Right cardiac atrium (tissue), 5 donors: ENCODE measurements at regions not wholly inside any gene's neighbourhood (a gene's known extent, or its start where the extent isn't known, plus 50 kb on each side); places are given as distances from the start of the nearest gene placed in this dataset.

ENCODE experiments used
- ATAC-seq, 2 donors: fragments of 200-7000 bp; cut with Tn5 transposase; one replicate each; pipeline versions ENCODE4 v1.8.0 to v1.9.1; 2020; ENCODE audit warnings: moderate library complexity in 2 of 2, mild to moderate bottlenecking in 1 of 2
- DNase-seq, 3 donors: peaks; one replicate each; pipeline ENCODE4 v3.0.0-alpha.2; 2020
- H3K27ac ChIP-seq: one replicate; pipeline ENCODE4 v1.5.1; 2013; ENCODE audit warnings: mild to moderate bottlenecking, low read length, control low read depth, moderate library complexity
- H3K27me3 ChIP-seq: one replicate; pipeline ENCODE4 v1.6.1; 2013; ENCODE audit not compliant: control insufficient read depth, insufficient read depth
- H3K4me1 ChIP-seq: one replicate; pipeline ENCODE4 v1.6.1; 2013; ENCODE audit warnings: low read length; ENCODE audit not compliant: control insufficient read depth, insufficient read depth
- H3K4me3 ChIP-seq: one replicate; pipeline ENCODE4 v1.5.1; 2013; ENCODE audit warnings: low read length, control low read depth
- H3K9me3 ChIP-seq: one replicate; pipeline ENCODE4 v1.6.1; 2013; ENCODE audit warnings: low read length; ENCODE audit not compliant: control insufficient read depth
- WGBS: extraction: QIAGEN DNeasy Blood & Tissue Kit; methylation state at CpG from one replicate; pipeline ENCODE4 v1.1.7; 2013; 5-methylcytosine and 5-hydroxymethylcytosine counted together
- intact Hi-C, 4 donors: fragments of 100-400 bp; cut with DNase I; formaldehyde crosslinking; loops; one replicate each; pipeline versions ENCODE4 v1.11.0 to v1.14.0; 2022 to 2023
- donor health status: healthy with polysubstance abuse.
- donor health status: DM: no; HTN: yes; CAD: no.
- donor health status: DM: no; HTN: no; CAD: no.
- donor health status: DM: no; HTN: yes; CAD: no; lungs with severe emphysema.
- donor health status: DM: yes; HTN: yes; CAD: no.

DNA sequence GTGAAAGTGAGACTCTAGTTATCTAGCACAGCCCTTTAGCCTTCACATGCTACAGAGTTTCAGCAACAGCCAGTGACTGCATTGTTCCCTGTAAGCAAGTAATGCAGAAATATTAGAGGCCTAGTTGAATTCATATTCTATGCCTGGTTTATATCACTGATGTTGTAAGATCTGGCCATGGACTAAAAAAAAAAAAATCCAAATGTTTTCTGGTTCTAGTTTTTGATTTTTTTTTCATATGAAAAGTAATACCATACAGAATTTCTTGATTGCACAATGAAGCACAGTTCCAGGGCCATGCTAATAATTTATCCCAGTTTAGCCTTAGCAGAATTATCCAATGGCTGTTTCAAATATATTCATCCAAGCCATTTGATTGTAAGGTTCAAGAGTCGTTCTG, 341.5 kb upstream of the DDHD1 start:
- 73% methylated on average over 1 of the region's 1 CpG for WGBS
- DNase-seq (no peak), ATAC-seq (no peak)
- Histone ChIP-seq H3K9me3 (no peaks in the 10 kb centered on the region), H3K4me3 (no peak overlapping the region), H3K27ac (no peak overlapping the region), H3K27me3 (no peaks in the 10 kb centered on the region), H3K4me1 (no peaks in the 10 kb centered on the region)
- intact Hi-C loops, result no loop called here

DNA sequence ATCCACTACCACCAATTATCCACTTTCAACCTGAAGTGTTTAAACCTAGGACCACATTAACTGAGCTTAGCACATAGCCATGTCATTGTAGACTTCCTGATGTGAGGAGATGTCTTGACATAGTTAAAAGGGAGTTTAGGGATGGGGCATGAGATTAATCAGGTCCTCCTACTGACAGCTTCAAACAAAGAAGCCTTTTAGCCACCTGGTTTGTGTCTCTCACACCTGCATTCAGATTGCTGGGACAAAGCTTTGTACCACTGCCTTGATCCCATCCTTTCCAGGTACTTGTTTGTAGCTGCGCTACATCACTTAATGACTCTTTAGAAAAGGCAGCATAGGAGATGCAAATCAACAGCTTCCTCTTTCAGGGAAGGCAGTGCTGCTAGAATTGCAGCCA, 340.7 kb upstream of the DDHD1 start:
- no peak for DNase-seq
- intact Hi-C loops, result no loop called here
- no peak overlapping the region for H3K27ac ChIP-seq
- H3K9me3 ChIP-seq, result no peaks in the 10 kb centered on the region
- no peaks in the 10 kb centered on the region for H3K27me3 ChIP-seq
- WGBS, result 95% methylated on average over 1 of the region's 1 CpG
- H3K4me3 ChIP-seq, result no peak overlapping the region
- H3K4me1 ChIP-seq, result no peaks in the 10 kb centered on the region
- no peak for ATAC-seq

DNA sequence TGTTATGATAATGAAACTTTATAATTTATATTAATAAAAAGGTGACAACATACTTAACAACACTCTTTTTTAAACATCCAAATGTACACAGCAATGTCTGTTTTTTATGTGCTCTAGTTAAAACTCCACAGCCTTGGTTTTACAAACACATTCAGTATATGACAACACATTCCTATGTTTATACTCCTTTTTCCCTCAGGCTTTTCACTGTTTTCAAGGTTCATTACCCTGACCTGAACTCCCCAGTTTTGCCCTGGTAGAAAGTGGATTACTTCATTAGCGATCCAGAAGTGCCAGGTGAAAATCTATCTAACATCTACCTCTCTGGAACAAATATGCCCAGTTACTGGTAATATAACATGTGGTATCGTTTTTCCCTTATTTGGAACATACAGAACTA, 340.2 kb upstream of the DDHD1 start:
- H3K27ac ChIP-seq, result no peak overlapping the region

DNA sequence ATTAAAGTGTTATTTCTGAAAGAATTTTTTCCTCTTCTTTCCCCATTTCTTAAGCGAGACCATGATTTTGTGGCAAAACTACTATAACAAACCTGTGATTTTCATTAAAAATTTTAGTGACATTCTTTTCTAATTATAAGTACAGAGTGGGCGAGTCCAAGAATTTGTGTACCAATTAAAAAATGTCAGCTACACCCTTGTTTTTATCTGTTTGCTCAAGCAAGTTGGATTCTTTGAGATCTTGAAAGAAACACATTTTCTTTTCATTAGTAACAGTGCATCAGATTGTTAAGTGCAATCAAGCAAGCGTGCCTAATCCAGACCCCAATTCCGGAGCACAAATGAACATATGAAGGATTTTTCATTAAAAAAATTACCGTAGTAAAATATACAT, 338.8 kb upstream of the DDHD1 start:
- H3K27ac ChIP-seq, result no peak overlapping the region
- H3K9me3 ChIP-seq, result no peaks in the 10 kb centered on the region
- DNase-seq, result no peak
- 89% methylated on average over 5 of the region's 5 CpGs for WGBS
- intact Hi-C loops, result no loop called here
- no peak overlapping the region for H3K4me3 ChIP-seq
- no peaks in the 10 kb centered on the region for H3K4me1 ChIP-seq
- H3K27me3 ChIP-seq, result no peaks in the 10 kb centered on the region
- ATAC-seq, result no peak

More for the DNA sequence above, 340.2 kb upstream of the DDHD1 start:
- Histone ChIP-seq H3K4me3 (no peak overlapping the region), H3K27me3 (no peaks in the 10 kb centered on the region), H3K9me3 (no peaks in the 10 kb centered on the region), H3K4me1 (no peaks in the 10 kb centered on the region)
- ATAC-seq, result no peak
- no peak for DNase-seq
- 76% methylated on average over 2 of the region's 2 CpGs for WGBS
- intact Hi-C loops, result no loop called here

DNA sequence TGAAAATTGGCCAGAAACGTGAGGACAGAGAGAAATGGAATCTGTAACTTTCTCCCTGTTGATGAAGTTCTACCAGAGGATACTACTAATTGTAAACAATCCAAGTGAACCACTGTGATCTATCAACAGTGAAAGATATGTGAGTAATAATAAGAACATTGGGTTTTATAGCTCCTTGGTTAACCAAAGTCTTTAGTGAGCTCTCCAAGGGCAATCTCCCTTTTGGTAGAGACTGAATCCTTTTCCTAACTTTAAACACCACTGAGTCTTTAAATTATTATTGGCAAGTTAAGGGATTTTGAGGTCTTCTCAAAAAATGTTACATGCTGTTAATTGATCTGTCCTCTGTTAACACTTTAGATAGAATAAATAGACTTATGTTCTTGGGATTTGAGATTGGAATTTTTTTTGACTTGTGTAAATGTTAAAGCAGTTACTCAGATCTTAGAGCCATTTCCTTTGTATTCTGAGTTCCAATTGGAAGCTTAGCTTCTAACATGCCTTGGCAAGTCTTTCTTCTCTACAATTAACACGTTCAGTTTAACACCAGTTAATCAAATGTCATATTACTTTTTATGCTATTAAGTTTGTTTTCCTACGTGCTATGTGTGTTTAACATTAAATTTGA, 338.2 kb upstream of the DDHD1 start:
- intact Hi-C loops, result no loop called here
- Histone ChIP-seq H3K4me1 (no peaks in the 10 kb centered on the region), H3K9me3 (no peaks in the 10 kb centered on the region), H3K4me3 (no peak overlapping the region), H3K27ac (no peak overlapping the region), H3K27me3 (no peaks in the 10 kb centered on the region)
- ATAC-seq, result no peak
- no peak for DNase-seq
- 60% methylated on average over 3 of the region's 3 CpGs for WGBS

DNA sequence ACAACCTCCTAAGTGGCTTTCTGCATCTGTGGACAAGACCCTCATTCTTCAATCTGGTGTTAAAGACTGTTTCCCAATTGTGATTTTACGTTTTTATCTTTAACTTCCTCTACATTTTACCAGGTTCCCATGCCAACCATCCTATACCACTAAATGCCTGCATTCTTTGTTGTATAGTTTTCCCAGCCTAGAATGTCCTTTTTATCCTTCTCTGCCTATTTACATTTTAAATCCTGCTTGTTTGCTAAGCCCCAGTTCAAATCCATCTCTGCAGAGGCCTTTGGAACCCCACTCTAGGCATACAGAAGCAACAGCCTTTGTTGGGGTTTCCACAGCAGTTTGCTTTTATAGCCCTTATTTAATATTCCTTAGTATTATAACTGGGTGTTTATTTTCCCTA, 325.1 kb upstream of the DDHD1 start:
- Histone ChIP-seq H3K4me3 (no peak overlapping the region), H3K9me3 (no peaks in the 10 kb centered on the region), H3K27ac (no peak overlapping the region), H3K27me3 (no peaks in the 10 kb centered on the region), H3K4me1 (no peaks in the 10 kb centered on the region)
- intact Hi-C loops, result no loop called here
- DNase-seq (no peak), ATAC-seq (no peak)
- 68% methylated on average over 1 of the region's 1 CpG for WGBS

DNA sequence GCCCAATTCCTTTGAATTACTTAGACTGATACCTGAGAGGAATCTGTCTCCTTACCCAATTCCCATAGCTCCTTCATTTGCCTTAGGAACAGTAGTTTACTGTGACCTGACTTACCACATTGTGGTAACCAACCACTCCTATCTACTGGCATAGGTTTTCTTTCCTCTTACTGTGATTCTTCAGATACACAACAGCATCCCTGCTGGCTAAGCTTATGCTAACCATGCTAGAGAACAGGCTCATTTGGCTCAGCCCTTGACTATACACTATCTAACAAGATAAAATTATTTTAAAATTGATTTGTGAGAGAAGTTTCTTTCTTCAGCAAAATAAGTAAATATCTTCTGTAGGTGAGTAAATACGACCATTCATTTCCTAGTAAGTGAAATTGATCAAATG, 320.4 kb upstream of the DDHD1 start:
- intact Hi-C loops, result no loop called here
- H3K27ac ChIP-seq, result no peak overlapping the region
- no peak for ATAC-seq
- no peaks in the 10 kb centered on the region for H3K4me1 ChIP-seq
- no peaks in the 10 kb centered on the region for H3K9me3 ChIP-seq
- H3K4me3 ChIP-seq, result no peak overlapping the region
- WGBS, result 86% methylated on average over 1 of the region's 1 CpG
- H3K27me3 ChIP-seq, result no peaks in the 10 kb centered on the region
- DNase-seq, result no peak

DNA sequence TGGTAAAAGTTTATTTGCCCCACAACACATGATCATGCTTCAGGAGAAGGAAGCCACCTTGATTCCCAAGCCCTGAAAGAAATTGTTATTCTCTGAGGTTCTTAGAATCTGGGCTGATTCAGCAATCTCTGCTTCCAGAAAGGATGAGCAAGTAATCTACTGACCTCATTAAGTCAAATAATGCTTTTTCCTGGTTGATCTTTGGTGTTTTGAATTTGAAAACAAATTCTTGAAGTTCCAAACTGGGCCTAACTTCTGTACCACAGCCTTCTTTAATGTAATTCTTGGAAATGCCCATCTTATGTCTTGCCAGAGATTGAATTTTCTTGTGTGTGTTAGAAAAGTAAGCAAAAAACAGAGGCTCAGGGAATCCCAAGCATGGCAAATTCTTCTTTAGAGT, 319.2 kb upstream of the DDHD1 start:
- Histone ChIP-seq H3K4me3 (no peak overlapping the region), H3K27ac (no peak overlapping the region), H3K27me3 (no peaks in the 10 kb centered on the region), H3K4me1 (no peaks in the 10 kb centered on the region), H3K9me3 (no peaks in the 10 kb centered on the region)
- DNase-seq (no peak), ATAC-seq (no peak)
- intact Hi-C loops, result no loop called here

DNA sequence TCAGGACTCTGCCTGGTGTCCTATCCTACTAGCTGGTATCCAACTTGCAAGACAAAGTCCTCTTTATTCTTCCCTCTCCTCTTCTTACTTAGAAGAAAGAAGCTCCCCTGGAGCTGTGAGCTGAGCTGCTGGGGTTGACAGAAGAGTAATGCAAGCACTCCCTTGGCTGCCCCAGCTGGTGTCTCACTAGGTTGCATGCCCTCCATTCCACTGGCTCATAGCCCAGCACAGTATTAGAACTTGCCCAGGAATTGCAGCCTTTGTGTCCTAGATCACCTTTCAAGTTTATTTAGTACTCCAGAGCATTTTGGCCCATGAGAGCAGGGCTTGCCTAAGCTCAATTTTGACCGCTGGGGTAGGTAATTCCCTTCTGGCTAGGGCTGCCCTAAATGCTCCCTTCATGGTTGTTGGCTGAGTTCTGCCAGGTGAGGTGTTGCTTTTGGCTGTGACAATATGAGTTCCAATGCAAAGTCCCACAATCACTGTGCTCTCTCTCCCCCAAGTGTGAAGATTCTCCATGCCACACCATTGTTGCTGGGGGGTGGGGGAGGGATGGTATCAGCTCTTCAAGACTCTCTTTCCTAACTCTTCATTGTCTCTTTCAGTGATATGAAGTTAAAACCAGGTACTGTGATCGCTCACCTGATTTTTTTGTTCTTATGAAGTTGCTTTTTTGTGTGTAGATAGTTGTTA, 317.4 kb upstream of the DDHD1 start:
- Histone ChIP-seq H3K4me1 (no peaks in the 10 kb centered on the region), H3K27me3 (no peaks in the 10 kb centered on the region), H3K4me3 (no peak overlapping the region), H3K27ac (peak overlapping the region; percentile 36), H3K9me3 (no peaks in the 10 kb centered on the region)
- 75% methylated on average over 2 of the region's 2 CpGs for WGBS
- intact Hi-C loops, result no loop called here
- peak; percentile 57 to 87 for ATAC-seq
- DNase-seq, result peak in 2 of 3 donors; percentile 35 to 42

DNA sequence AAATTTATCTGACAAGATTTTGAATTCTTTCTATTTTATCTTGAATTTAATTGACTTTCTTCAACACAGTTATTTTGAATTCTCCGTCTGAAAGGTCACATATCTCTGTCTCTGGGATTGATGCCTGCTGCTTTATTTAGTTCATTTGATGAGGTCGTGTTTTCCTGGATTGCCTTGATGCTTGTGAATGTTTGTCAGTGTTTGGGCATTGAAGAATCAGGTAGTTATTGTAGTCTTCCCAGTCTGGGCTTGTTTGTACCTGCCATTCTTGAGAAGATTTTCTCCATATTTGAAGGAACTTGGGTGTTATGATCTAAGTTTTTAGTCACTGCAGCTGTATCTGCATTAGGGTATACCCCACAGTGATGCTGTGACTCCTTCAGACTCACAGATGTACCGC, 315.8 kb upstream of the DDHD1 start:
- Histone ChIP-seq H3K27ac (no peak overlapping the region), H3K4me1 (no peaks in the 10 kb centered on the region), H3K9me3 (no peaks in the 10 kb centered on the region), H3K27me3 (no peaks in the 10 kb centered on the region), H3K4me3 (no peak overlapping the region)
- 57% methylated on average over 3 of the region's 3 CpGs for WGBS
- intact Hi-C loops, result no loop called here
- ATAC-seq (no peak), DNase-seq (no peak)

DNA sequence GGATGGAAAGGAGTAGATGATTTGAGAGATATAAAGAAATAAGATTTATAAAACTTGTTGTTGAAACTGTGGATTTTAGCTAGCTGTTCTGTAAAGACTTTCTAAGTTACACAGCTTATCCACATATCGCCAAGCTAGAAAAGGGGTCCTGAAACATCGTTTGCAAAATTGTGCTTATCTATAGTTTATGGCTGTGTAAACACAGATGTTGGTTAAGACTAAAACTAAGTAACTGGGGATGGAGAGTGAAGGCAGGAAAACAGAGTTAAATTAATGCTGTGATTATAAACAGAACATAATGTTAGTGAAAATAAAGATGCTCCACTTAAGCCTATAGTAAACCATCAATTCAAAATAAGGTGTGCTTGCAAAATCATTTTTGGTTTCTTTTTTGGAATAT, 311.3 kb upstream of the DDHD1 start:
- Histone ChIP-seq H3K4me3 (no peak overlapping the region), H3K4me1 (no peaks in the 10 kb centered on the region), H3K27me3 (no peaks in the 10 kb centered on the region), H3K9me3 (no peaks in the 10 kb centered on the region), H3K27ac (no peak overlapping the region)
- ATAC-seq (no peak), DNase-seq (no peak)
- WGBS, result 64% methylated on average over 2 of the region's 2 CpGs
- intact Hi-C loops, result no loop called here
